KOPT-K1 (cell line): ENCODE measurements at regions not wholly inside any gene's neighbourhood (a gene's known extent, or its start where the extent isn't known, plus 50 kb on each side); places are given as distances from the start of the nearest gene placed in this dataset.

Experiments used
- H3K27ac ChIP-seq: fragments of 200-600 bp; sonication (generic); 2 replicates; pipeline ENCODE4 v1.5.1; 2016; ENCODE audit warnings: antibody characterized with exemption, mild to moderate bottlenecking, low read depth, low read length; ENCODE audit not compliant: poor library complexity, severe bottlenecking
- H3K36me3 ChIP-seq: fragments of 200-600 bp; sonication (generic); 2 replicates; pipeline ENCODE4 v1.5.1; 2017; ENCODE audit warnings: antibody characterized with exemption, mild to moderate bottlenecking, low read length, moderate library complexity; ENCODE audit not compliant: insufficient read depth
- H3K9me3 ChIP-seq: fragments of 200-600 bp; sonication (generic); 2 replicates; pipeline ENCODE4 v1.5.1; 2017; ENCODE audit warnings: antibody characterized with exemption, low read length, mild to moderate bottlenecking; ENCODE audit not compliant: insufficient read depth, poor library complexity, severe bottlenecking

GRCh38 chr14:61140271-61140670, 140.9 kb downstream of the TMEM30B start:
- Histone ChIP-seq H3K9me3 (peaks cover 28% of the 10 kb centered on the region), H3K36me3 (no peaks in the 10 kb centered on the region), H3K27ac (no peak overlapping the region)

- Histone ChIP-seq H3K27ac (no peak overlapping the region), H3K36me3 (no peaks in the 10 kb centered on the region), H3K9me3 (peaks cover 16% of the 10 kb centered on the region)
These were observed 142.0 kb downstream of the TMEM30B start for GRCh38 chr14:61139006-61139599.

GRCh38 chr14:61132894-61133293, 148.2 kb downstream of the TMEM30B start:
- H3K36me3 ChIP-seq, result no peaks in the 10 kb centered on the region
- no peaks in the 10 kb centered on the region for H3K9me3 ChIP-seq
- H3K27ac ChIP-seq, result no peak overlapping the region

GRCh38 chr14:61132336-61132735, 148.8 kb downstream of the TMEM30B start:
- Histone ChIP-seq H3K9me3 (no peaks in the 10 kb centered on the region), H3K27ac (no peak overlapping the region), H3K36me3 (no peaks in the 10 kb centered on the region)

- Histone ChIP-seq H3K36me3 (no peaks in the 10 kb centered on the region), H3K27ac (no peak overlapping the region), H3K9me3 (no peaks in the 10 kb centered on the region)
These were observed 149.6 kb downstream of the SLC38A6 start for GRCh38 chr14:61130512-61131260.

GRCh38 chr14:61129168-61129745, 148.2 kb downstream of the SLC38A6 start:
- H3K27ac ChIP-seq, result no peak overlapping the region
- no peaks in the 10 kb centered on the region for H3K36me3 ChIP-seq
- no peaks in the 10 kb centered on the region for H3K9me3 ChIP-seq

- Histone ChIP-seq H3K9me3 (no peaks in the 10 kb centered on the region), H3K27ac (peak overlapping the region; percentile 5), H3K36me3 (no peaks in the 10 kb centered on the region)
These were observed 147.5 kb downstream of the SLC38A6 start for GRCh38 chr14:61128382-61129167.

- no peak overlapping the region for H3K27ac ChIP-seq
- H3K36me3 ChIP-seq, result no peaks in the 10 kb centered on the region
- H3K9me3 ChIP-seq, result no peaks in the 10 kb centered on the region
These were observed 145.8 kb downstream of the SLC38A6 start for GRCh38 chr14:61126603-61127498.

GRCh38 chr14:61125867-61126572, 145.0 kb downstream of the SLC38A6 start:
- Histone ChIP-seq H3K27ac (no peak overlapping the region), H3K36me3 (no peaks in the 10 kb centered on the region), H3K9me3 (peaks cover 5% of the 10 kb centered on the region)

- no peak overlapping the region for H3K27ac ChIP-seq
- H3K36me3 ChIP-seq, result no peaks in the 10 kb centered on the region
- H3K9me3 ChIP-seq, result peaks cover 10% of the 10 kb centered on the region
These were observed 144.2 kb downstream of the SLC38A6 start for GRCh38 chr14:61125041-61125866.

- peaks cover 10% of the 10 kb centered on the region for H3K9me3 ChIP-seq
- no peaks in the 10 kb centered on the region for H3K36me3 ChIP-seq
- no peak overlapping the region for H3K27ac ChIP-seq
These were observed 141.8 kb downstream of the SLC38A6 start for GRCh38 chr14:61122862-61123261.

GRCh38 chr14:61121355-61121787, 140.3 kb downstream of the SLC38A6 start:
- Histone ChIP-seq H3K36me3 (no peaks in the 10 kb centered on the region), H3K27ac (no peak overlapping the region), H3K9me3 (peaks cover 13% of the 10 kb centered on the region)

- no peak overlapping the region for H3K27ac ChIP-seq
- peaks cover 21% of the 10 kb centered on the region for H3K9me3 ChIP-seq
- no peaks in the 10 kb centered on the region for H3K36me3 ChIP-seq
These were observed 139.5 kb downstream of the SLC38A6 start for GRCh38 chr14:61120576-61120975.
